ENCODE measurements at regions not wholly inside any gene's neighbourhood (a gene's known extent, or its start where the extent isn't known, plus 50 kb on each side); places are given as distances from the start of the nearest gene placed in this dataset.

DNA sequence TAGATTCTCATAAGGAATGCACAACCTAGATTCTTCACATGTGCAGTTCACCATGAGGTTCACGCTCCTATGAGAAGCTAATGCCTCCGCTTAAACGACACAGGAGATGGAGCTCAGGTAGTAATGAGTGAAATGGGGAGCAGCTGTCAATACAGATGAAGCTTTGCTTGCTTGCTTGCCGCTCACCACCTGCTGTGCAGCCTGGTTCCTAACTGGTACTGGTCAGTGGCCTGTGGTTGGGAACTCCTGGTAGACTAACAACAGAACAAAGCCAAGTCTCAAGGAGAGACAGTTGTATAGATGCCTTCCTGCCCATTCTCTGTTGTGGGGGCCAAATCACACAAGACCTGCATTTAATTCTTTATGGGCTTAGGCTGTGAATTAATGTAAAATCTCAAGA lies 449.2 kb upstream of the TNP1 start:
- no peak for TF ChIP-seq EZH2 (IDR thresholded peaks at IDR 0.05; ENCODE audit: low read depth, unreplicated experiment)
- TF ChIP-seq, protein P1, sequence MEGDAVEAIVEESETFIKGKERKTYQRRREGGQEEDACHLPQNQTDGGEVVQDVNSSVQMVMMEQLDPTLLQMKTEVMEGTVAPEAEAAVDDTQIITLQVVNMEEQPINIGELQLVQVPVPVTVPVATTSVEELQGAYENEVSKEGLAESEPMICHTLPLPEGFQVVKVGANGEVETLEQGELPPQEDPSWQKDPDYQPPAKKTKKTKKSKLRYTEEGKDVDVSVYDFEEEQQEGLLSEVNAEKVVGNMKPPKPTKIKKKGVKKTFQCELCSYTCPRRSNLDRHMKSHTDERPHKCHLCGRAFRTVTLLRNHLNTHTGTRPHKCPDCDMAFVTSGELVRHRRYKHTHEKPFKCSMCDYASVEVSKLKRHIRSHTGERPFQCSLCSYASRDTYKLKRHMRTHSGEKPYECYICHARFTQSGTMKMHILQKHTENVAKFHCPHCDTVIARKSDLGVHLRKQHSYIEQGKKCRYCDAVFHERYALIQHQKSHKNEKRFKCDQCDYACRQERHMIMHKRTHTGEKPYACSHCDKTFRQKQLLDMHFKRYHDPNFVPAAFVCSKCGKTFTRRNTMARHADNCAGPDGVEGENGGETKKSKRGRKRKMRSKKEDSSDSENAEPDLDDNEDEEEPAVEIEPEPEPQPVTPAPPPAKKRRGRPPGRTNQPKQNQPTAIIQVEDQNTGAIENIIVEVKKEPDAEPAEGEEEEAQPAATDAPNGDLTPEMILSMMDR (conservative IDR thresholded peaks at IDR 0.05; ENCODE audit: low read depth in 2 of 2), result no peak
- TF ChIP-seq, protein P2, sequence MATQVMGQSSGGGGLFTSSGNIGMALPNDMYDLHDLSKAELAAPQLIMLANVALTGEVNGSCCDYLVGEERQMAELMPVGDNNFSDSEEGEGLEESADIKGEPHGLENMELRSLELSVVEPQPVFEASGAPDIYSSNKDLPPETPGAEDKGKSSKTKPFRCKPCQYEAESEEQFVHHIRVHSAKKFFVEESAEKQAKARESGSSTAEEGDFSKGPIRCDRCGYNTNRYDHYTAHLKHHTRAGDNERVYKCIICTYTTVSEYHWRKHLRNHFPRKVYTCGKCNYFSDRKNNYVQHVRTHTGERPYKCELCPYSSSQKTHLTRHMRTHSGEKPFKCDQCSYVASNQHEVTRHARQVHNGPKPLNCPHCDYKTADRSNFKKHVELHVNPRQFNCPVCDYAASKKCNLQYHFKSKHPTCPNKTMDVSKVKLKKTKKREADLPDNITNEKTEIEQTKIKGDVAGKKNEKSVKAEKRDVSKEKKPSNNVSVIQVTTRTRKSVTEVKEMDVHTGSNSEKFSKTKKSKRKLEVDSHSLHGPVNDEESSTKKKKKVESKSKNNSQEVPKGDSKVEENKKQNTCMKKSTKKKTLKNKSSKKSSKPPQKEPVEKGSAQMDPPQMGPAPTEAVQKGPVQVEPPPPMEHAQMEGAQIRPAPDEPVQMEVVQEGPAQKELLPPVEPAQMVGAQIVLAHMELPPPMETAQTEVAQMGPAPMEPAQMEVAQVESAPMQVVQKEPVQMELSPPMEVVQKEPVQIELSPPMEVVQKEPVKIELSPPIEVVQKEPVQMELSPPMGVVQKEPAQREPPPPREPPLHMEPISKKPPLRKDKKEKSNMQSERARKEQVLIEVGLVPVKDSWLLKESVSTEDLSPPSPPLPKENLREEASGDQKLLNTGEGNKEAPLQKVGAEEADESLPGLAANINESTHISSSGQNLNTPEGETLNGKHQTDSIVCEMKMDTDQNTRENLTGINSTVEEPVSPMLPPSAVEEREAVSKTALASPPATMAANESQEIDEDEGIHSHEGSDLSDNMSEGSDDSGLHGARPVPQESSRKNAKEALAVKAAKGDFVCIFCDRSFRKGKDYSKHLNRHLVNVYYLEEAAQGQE (IDR thresholded peaks at IDR 0.05; ENCODE audit: unreplicated experiment), result no peak
- TF ChIP-seq POLR2AphosphoS5 (IDR thresholded peaks at IDR 0.05; ENCODE audit: low read depth), result no peak
- TF ChIP-seq EZH2phosphoT487 (IDR thresholded peaks at IDR 0.05; ENCODE audit: unreplicated experiment), result no peak
